Panc1 (cell line): ENCODE measurements at regions not wholly inside any gene's neighbourhood (a gene's known extent, or its start where the extent isn't known, plus 50 kb on each side); places are given as distances from the start of the nearest gene placed in this dataset.

ENCODE experiments used
- ATAC-seq: fragments of 200-7000 bp; cut with Tn5 transposase; 2 replicates; pipeline ENCODE4 v1.9.1; 2020; ENCODE audit warnings: mild to moderate bottlenecking, moderate library complexity
- BruUV-seq: library from RNA; stranded (reverse); fragments of 400-500 nt; replicated peaks from 2 replicates; lab custom pipeline; 2021; lab: Mats Ljungman, UMichigan
- CTCF ChIA-PET: fragments of 300-600 bp; sonication (Branson Sonifier 250); formaldehyde crosslinking; loops from one replicate; lab custom pipeline; 2022; ENCODE audit warnings: antibody characterized with exemption; lab: Charles Lee
- POLR2A ChIA-PET: fragments of 300-600 bp; sonication (Branson Sonifier 250); formaldehyde crosslinking; loops from one replicate; lab custom pipeline; 2022; ENCODE audit warnings: antibody characterized with exemption; lab: Charles Lee
- DNase-seq: peaks from one replicate; pipeline ENCODE4 v3.0.0-alpha.2; 2010; ENCODE audit warnings: low read depth, low spot score
- H3K27ac ChIP-seq: 2 replicates; pipeline ENCODE4 v1.5.1; 2011; ENCODE audit warnings: mild to moderate bottlenecking, low read length, inconsistent platforms
- H3K27me3 ChIP-seq: fragments of 200-500 bp; sonication (Bioruptor generic); 2 replicates; pipeline ENCODE4 v1.6.0; 2014; ENCODE audit warnings: low read length, inconsistent platforms; ENCODE audit not compliant: control insufficient read depth, insufficient read depth
- H3K36me3 ChIP-seq: fragments of 200-500 bp; sonication (Bioruptor generic); 2 replicates; pipeline ENCODE4 v1.5.1; 2014; ENCODE audit warnings: inconsistent platforms, mild to moderate bottlenecking, low read length, moderate library complexity; ENCODE audit not compliant: control insufficient read depth, insufficient read depth
- H3K4me1 ChIP-seq: 2 replicates; pipeline ENCODE4 v1.5.1; 2011; ENCODE audit warnings: inconsistent platforms, mild to moderate bottlenecking, low read length, moderate library complexity; ENCODE audit not compliant: control insufficient read depth, insufficient read depth
- H3K4me3 ChIP-seq, 2 experiments: 2 replicates each; pipeline ENCODE4 v1.5.1; 2011 to 2012; ENCODE audit warnings: low read depth in 2 of 2, low read length in 2 of 2, mild to moderate bottlenecking in 2 of 2, inconsistent platforms in 1 of 2, moderate library complexity in 1 of 2
- H3K9me3 ChIP-seq: fragments of 200-500 bp; sonication (Bioruptor generic); 2 replicates; pipeline ENCODE4 v1.5.1; 2014; ENCODE audit warnings: low read depth, mild to moderate bottlenecking, inconsistent platforms, low read length, moderate library complexity; ENCODE audit not compliant: control insufficient read depth, insufficient read depth
- CTCF ChIP-seq: fragments of 450-650 bp; IDR thresholded peaks from 2 replicates; pipeline ENCODE4 v1.5.1; 2017; ENCODE audit warnings: mild to moderate bottlenecking
- POLR2AphosphoS5 ChIP-seq: IDR thresholded peaks from 2 replicates; pipeline ENCODE4 v1.6.1; 2012; ENCODE audit warnings: mild to moderate bottlenecking, low read depth, low read length, moderate library complexity
- REST ChIP-seq, 2 experiments: IDR thresholded peaks; 2 replicates each; pipeline ENCODE4 v1.6.1; 2011 to 2012; ENCODE audit warnings: low read depth in 2 of 2, control low read depth in 1 of 2, low read length in 1 of 2, mild to moderate bottlenecking in 1 of 2, moderate library complexity in 1 of 2; ENCODE audit not compliant: insufficient read depth in 1 of 2
- SIN3A ChIP-seq: IDR thresholded peaks from 2 replicates; pipeline ENCODE4 v1.6.1; 2012; ENCODE audit warnings: low read depth, mild to moderate bottlenecking, low read length, moderate library complexity, borderline replicate concordance; ENCODE audit not compliant: insufficient read depth
- TCF7L2 ChIP-seq: IDR thresholded peaks from 2 replicates; pipeline ENCODE4 v1.6.1; 2011; ENCODE audit warnings: mild to moderate bottlenecking, low read depth, low read length, inconsistent platforms
- in situ Hi-C: cut with HindIII; loops from 2 replicates; pipeline ENCODE4 v1.10.0; 2016; ENCODE audit warnings: low sequenced_read_pairs, low pct_unique_long_range_greater_than_20kb
- intact Hi-C: fragments of 100-400 bp; cut with micrococcal nuclease; formaldehyde crosslinking; loops from one replicate; pipeline ENCODE4 v1.10.0; 2022; ENCODE audit not compliant: unreplicated experiment

GRCh38 chr10:83663918-83664317, 475.4 kb upstream of the GHITM start:
- in situ Hi-C loops: no loop called here
- Histone ChIP-seq H3K27me3 (no peaks in the 10 kb centered on the region), H3K27ac (no peak overlapping the region), H3K4me1 (no peaks in the 10 kb centered on the region), H3K9me3 (no peaks in the 10 kb centered on the region), H3K36me3 (no peaks in the 10 kb centered on the region), H3K4me3 (no peak overlapping the region)
- TF ChIP-seq SIN3A: no peak
- TF ChIP-seq TCF7L2: no peak
- no peak for TF ChIP-seq CTCF
- no peak for TF ChIP-seq REST (IDR thresholded peaks at IDR 0.05; ENCODE audit: insufficient read depth in 1 of 2, low read depth in 2 of 2, low read length in 1 of 2)
- no peak for TF ChIP-seq POLR2AphosphoS5
- DNase-seq: no peak
- POLR2A ChIA-PET: no interaction called here
- ATAC-seq: no peak
- intact Hi-C loops: no loop called here
- CTCF ChIA-PET: no interaction called here
- BruUV-seq: no TSS peak

- POLR2A ChIA-PET: no interaction called here
- BruUV-seq: no TSS peak
- ATAC-seq (no peak), DNase-seq (no peak)
- Histone ChIP-seq H3K9me3 (no peaks in the 10 kb centered on the region), H3K27me3 (no peaks in the 10 kb centered on the region), H3K4me3 (no peak overlapping the region), H3K27ac (no peak overlapping the region), H3K36me3 (no peaks in the 10 kb centered on the region), H3K4me1 (no peaks in the 10 kb centered on the region)
- intact Hi-C loops: no loop called here
- no peak for TF ChIP-seq REST (IDR thresholded peaks at IDR 0.05; ENCODE audit: insufficient read depth in 1 of 2, low read depth in 2 of 2, low read length in 1 of 2)
- CTCF ChIA-PET: no interaction called here
- in situ Hi-C loops: no loop called here
These were observed 472.5 kb upstream of the GHITM start for GRCh38 chr10:83666762-83667161.
